LHCN-M2 (cell line): ENCODE measurements at regions not wholly inside any gene's neighbourhood (a gene's known extent, or its start where the extent isn't known, plus 50 kb on each side); places are given as distances from the start of the nearest gene placed in this dataset.
A peak's percentile ranks its signal among the peaks of the same experiment; 100 is the strongest.

Experiments
- DNase-seq: peaks from one replicate; pipeline ENCODE4 v3.0.0-alpha.2; 2012; ENCODE audit warnings: low read depth

DNA sequence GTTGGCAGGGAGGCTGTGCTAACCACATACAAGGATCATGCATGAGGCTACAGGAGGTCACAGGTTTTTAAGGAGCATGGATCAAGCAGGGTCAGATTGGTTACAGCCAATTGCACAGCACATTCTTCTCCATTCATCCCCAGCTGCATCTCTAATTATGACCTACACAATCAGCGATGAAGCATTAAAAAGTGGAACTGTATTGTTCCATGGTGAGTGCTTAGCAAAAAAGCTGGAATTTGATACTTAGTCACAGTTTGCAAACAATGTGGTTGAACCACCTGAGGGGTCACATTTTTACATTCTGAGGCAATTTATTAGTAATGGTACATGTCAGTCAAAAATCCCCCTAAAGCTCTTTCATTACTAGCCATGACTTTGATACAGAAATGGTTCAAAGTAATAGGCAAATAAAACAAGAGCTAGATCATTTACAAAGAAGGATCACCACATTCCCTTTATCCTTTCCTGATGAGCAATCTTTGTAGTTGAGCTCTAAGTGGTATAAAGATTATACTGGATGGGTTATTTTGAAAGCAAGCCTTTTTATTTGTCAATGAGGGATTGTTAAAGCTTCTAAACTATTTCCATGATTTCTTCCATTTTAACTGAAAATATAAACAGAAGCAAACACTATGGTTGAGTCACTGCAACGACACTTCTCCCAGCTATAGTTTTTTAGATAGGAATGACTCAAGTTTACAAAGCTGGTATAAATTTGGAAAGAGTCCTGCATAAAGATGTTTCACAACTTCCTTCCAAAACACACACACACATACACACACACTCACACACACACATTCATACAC lies 217.8 kb upstream of the SEMA3A start:
- peak; percentile 90 for DNase-seq

DNA sequence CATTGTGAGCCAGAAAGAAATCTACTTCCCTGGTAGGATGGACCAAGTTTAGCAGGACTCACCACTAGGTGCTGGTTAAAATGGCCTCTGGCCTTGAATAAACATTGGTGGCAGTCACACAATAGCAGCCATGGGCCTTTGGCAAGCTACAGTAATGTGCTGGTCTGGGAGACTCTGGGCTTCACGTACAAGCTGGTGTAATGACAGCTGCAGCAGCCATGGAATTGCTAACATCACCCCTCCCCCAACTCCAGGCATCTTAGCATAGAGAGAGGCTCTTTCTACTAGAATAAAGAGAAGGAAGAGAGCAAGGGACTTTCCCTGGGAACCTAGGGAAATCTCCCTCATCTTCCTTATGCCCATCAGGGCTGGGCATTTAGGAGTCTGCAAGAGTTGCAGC lies 205.1 kb upstream of the SEMA3A start:
- DNase-seq, result peak; percentile 38

DNA sequence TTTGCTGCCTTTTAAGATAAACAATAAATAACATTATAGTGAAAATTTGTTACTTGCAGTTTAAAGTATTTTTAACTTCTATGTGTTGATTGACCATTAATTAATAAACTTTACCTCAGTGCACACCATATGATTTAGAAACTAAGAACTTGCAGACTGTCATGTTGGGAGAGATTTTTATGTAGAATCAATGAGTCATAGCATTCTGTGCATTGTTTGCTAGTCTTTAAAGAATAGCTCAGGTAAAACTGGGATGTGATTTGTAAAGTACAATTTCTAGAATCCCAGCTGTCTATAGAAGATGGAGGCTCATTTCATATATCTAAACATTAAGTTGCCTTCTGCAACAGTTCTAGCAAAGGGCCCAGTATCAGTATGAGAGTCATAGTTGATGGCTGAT lies 199.6 kb upstream of the SEMA3A start:
- DNase-seq, result no peak

DNA sequence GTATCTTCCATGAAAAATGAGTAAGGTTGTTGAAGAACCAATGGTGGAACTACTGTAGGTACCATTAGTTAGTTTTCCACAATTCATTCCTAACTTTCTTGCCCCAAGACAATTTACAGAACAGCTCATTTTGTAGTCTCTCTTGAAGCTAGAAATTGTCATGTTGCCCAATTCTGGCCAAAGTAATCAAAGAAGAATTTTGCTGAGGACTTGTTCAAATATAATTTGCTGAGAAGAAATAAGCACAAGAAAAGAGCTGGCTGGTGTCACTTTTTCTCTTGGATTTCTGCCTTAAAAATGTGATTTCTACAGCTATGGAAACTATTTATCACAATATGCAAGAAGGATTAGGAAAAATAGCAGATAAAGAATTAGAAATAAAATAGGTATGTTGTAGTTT lies 199.2 kb upstream of the SEMA3A start:
- DNase-seq, result no peak

DNA sequence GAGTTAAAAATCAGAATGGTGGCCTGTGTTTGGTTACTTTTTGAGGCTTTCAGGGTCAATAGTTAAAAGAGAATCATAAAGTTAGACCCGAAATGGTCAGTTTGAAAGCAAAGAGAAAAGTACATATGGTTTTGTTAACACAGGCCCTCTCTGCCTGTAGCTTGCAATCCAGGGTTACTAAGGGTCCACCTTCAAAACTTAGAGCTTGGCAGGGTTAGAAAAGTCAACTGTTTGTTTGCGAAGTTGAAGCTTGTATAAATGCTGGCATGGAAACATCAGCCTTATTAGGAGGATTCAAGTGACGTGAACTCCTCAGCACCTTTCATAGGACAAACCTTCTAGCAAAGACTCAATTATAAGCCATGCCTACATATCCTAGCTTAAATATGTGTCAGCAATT lies 196.3 kb upstream of the SEMA3A start:
- DNase-seq, result no peak

DNA sequence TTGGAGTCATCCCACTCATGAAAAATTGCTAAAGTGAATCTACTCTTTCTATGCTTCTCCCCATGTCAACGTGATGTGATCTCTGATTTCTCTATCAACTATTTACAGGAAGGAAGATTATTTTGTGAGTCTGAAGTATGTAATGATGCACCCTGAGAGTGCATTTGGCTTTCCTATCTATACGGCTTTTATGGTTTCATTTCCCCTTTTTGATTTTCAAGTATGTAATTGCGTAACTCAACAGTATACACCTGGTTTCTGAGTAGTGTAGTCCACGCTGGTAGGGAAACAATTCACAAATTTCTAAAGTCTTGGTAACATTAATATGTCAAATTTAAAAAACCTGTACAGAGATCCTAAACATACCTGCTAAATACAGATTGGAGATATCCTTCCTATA lies 194.7 kb upstream of the SEMA3A start:
- DNase-seq, result no peak

DNA sequence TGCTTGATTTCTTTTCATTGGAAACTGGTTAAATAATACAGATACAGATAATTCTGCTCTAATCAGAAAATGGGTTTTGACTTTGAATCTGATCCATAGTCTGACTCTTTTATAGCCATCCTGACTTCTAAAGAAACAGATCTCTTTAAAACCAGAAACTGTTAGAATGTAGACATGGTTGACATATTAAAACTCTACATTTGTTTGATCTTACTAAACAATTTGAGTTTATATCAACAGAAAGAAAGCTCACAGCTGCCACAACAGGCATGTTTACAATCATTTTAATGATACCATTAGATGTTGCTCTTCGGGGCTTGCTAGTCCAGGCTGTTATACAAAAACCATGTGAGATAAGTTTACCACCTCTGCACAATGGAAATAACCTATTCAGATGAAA lies 193.0 kb upstream of the SEMA3A start:
- no peak for DNase-seq

DNA sequence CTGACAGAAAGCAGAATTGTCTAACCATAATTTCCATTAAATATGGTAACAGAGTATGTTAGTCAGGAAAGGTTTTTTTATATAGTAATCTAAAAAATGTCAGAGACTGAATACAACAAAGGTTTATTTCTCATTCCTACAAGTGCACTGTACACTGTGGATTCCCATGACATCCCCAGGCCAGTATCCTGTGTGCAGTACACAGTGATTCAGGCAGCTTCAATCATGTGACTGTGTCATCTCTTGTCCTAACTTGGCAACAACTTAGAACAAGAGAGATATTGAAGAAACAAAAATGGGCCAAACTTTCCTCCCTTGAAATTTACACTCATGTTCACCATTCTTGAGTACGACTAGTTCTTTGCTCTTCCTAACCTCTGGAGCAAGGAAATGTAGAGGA lies 189.8 kb upstream of the SEMA3A start:
- peak; percentile 40 for DNase-seq

DNA sequence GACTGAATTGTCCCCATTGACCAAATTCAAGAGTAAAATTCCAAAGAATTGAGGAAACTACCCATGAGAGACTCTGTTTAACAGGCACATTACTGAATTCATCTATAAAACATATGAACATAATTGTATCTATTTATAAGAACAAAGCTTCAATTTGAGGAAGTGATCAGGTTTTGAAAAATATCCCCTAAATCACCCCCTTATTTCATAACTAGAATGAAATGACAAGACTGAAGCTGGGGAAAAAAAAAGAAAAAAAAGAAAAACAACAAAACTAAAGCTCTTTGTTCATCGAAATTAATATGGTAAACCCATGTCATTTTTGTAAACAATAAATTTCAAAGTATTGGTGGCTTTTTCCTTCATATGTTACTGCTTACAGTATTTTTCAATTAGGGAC lies 184.9 kb upstream of the SEMA3A start:
- DNase-seq, result no peak

DNA sequence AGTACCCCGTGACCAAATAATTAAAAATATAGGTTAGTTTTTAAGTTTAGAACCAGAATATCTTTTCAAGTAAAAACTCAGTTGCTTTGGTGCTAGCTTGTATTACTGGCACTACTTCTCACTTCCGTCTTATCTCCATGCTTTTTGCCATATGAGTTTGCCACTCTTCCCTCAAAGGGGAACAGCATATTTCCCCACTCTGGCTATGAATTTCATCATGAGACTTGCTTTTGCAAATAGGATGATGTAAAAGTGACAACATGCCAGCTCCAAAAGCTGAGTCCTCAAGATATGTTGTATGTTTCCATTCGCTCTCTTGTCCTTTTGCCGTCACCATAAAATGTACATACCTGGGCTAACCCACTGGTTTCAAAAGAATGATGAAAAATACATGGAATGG lies 178.1 kb upstream of the SEMA3A start:
- no peak for DNase-seq

DNA sequence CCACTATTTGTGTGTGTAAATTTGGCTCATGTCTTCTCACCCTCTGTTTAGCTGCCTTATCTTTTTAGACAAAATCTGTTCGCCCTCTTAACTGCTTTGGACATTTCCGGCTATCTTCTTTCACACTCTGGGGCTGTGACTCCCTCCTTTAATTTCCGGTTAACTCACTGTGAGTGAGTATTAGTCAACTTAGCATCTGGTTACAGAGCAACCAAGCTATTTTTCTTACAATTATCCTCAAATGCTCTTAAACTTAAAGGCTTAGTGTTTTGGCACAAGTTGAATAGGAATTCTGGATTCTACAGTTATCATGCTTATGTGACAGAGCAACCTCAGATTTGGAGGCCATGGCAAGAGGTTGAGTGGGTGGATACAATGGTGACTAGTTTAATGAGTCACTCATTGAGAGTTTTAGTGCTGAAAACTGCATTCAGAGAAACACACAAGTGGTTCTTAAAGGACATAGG lies 177.6 kb upstream of the SEMA3A start:
- peak; percentile 96 for DNase-seq

DNA sequence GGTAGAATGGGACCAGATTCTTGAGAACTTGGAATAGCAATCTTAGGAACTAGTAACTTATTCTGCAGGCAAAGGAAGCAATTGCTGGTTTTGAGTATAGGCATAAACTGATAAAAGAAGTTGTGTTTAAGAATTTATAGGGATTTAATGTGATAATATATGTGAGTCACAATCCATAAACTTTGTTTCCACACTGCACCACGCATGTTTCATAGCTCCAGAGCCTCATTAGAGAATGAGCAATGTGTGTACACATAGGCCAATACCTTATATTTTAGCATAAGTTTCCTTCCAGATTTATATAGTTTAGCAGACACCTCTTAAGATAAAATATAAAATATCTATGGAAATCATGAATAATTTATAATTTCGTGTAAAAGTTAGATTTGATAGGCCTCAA lies 175.5 kb upstream of the SEMA3A start:
- DNase-seq, result no peak

DNA sequence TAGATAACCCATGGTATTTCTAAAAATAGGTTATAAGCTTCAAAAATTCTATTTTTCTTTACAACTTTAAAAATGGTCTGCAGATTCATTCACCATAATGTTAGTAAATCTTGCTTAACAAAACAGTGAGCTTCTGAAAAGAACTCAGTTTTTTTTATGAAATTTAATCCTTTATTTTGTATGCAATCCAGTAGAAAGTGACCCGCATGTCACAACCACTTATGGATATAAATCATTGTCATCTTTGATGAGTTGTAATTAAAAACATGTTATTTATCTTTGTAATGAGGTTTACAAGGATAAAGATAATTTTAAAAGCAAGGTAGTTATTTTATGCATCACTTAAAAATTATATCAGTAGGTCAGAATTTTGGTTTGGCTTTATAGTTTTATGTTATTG lies 173.5 kb upstream of the SEMA3A start:
- DNase-seq, result no peak

DNA sequence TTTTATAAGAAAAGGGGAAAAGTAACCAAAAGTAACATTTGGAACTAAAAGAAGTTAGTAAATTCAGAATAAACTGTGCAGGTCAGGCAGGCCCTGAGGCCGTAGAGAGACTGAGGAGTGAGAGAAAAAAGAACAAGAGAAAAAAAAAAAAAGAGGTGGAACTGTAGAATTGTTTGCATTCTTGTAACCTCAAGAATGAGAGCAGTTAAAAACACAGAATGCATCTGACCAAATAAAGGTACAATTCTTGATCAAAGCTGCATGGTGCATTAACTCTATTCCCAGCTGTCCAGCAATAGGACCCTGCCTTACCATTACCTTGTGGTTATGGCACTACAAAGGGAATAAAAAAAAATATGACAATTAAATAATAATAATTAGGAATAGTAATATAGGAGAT lies 170.1 kb upstream of the SEMA3A start:
- peak; percentile 80 for DNase-seq

DNA sequence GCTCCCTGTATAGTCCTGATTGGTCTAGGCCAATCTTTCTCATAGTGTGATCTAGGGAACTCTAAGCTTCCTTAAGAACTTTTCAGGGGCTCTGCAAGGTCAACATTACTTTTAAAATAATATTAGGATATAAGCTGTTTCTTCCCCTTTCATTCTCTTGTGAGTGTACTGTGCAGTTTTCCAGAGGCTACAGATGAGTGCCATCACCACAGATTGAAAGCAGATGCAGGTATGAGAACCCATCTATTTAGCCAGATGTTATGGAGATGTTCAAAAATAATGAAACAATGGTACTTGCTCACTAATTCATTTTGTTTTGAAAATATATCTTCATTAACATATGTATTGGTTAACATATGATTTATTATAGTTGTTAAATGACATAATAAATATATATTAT lies 169.2 kb upstream of the SEMA3A start:
- DNase-seq, result no peak

DNA sequence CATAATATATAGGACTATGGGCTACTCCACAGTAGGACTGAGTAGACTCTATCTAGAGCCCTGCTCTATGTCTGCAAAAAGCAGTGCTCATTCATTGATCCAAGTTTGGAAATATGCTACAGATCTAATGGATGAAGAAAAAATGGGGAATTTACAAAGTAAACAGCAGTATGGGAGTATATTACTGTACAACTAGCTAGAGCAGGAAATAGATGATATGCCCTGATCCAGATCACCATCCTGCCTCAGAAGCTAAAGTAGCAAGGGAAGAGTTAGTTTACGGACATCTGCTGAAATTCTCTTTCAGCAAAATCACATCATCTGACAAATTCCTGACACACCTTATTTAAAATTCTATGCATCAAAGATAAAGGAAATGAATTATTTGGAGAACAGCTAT lies 168.2 kb upstream of the SEMA3A start:
- no peak for DNase-seq

DNA sequence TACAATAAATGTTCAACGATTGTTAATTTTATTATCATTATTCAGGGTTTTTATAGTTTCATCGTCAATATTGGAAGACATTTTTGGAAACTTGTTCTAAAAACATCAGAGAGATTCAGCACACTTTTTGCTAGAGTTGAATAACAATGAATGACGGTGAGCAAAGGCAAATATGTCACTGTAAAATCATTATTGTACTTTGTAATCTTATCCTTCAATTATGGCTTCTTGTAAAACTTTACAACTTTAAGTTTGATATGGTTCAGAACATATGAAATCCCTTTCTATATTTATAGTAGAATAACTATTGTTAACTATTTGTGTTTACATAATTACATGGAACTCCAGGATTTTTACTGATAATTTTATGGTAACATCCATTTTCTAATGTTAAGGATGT lies 167.8 kb upstream of the SEMA3A start:
- no peak for DNase-seq

DNA sequence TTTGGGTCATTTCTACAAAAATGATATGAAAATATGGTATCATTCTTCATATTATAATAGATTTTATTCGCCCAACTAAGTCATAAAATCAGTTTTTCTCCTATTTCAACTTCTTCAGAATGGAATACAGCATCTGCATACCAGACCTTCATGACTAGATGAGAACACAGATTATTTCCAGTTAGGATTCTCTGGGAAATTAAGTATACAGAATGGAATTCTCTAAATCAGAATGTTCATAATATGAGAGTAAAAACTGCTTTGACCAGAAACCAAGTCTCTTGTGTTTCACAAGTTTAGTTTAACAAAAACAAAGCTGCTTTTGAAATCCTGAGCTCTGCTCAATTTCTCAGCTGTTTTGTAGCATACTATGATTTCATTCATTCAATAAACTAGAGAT lies 160.3 kb upstream of the SEMA3A start:
- DNase-seq, result no peak

DNA sequence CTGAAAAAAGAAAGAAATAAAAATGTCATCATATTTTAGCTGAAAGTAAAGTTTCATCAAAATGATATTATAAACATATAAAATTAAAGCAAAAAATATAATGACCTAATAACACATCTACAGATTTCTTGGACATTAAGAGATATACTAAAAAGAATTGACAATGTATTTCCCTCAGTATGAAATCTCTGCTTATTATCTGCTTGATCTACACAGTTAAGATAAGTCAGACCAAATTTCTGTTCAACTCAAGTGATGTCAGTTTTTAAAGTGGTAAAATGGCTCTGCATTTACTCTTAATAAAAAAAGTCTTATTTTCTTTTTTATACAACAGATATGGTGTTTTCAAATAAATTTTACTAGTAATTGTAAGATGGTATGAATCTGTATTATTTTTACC lies 159.4 kb upstream of the SEMA3A start:
- no peak for DNase-seq

DNA sequence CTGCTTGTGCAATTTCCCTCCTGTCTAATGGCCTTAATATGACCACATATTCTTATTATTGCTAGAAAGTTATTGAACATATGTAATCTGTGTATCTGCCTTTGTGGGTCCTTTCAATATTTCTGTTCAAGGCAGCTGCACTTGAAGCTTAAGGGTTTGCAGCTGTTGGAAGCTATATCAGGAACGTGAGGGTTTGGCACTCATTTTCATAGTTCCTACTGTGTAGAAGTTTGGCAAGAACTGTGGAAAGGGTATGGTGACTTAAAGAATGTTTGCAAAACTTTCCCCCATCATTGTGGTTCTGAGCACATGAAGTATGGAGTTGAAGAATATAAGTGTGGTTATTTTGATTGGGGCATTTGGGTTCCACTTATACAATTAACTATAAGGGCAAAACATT lies 144.7 kb upstream of the SEMA3A start:
- DNase-seq, result peak; percentile 69

DNA sequence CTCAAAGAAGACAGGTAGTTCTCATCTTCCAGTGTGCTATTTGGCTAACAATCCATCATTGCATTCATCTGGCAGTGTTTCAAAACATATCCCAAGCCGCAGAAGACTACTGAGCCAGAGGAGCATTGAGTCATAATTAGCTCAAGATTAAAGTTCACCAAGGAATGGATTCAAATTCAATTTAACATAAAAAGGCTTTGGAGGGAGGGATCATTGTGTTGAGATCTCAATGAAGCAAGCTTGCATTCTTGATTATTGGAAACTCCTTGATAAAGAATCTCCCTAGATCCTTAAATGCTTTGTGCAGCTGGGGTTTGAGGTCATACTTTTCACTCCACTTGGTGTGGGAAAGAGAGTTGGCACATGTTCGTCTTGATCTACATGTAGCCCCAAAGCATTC lies 142.8 kb upstream of the SEMA3A start:
- no peak for DNase-seq

DNA sequence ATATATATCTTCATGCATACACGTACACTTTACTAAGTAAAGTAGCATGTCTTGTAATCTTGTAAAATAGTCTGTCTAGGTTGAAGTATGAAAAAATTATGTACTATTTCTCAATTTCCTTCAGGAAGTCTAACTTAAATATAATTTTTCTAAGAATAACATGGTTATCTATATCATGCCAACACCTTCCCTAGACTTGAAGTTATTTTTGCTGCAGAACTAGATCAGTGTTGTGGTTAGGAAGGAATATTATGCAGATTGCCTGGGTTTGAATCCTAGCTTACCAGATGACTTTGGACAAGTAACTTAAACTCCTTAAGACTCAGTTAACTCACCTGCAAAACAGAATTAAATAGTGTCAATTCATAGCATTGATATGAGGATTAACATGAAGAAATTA lies 142.2 kb upstream of the SEMA3A start:
- no peak for DNase-seq

DNA sequence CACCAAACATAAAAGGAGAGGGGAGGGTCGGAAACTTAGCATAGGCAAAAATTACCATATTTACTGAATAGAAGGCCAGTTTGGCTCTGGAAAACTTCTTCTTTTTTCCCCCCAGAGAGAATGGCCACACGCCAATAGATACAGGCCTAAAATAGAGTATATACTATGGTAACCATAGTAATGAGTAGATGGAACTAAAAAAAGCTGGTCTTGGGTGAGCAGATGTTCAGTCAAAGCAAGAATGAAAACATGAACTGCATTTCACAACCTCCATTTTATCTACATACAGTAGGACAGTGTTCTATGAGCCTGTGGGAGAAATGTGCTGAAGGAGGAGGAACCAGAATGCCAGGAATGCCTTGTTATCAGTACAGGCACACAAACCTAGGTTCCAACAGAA lies 141.7 kb upstream of the SEMA3A start:
- DNase-seq, result no peak

DNA sequence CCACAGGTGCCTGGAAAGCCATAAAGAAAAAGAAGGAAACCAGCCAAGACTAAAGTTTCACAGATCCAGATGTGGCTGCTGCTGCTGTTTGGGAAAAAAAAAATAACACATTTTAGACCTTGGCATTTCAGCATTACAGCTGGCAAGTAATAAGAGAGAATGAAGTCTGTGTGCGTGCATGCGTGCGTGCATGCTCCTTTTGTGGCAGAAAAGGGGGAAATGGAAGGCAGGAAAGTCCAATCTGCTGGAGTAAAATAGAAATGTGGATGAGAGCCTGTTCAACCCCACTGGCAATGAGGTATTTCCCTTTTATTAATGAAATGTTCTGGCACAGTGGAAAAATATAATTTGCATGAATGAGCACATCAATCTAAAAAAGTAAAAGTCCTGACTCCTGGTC lies 137.0 kb upstream of the SEMA3A start:
- no peak for DNase-seq
